ENCODE measurements at regions not wholly inside any gene's neighbourhood (a gene's known extent, or its start where the extent isn't known, plus 50 kb on each side); places are given as distances from the start of the nearest gene placed in this dataset.

- TF ChIP-seq ZNF407 (IDR thresholded peaks at IDR 0.05; ENCODE audit: low read depth): no peak
- TF ChIP-seq RERE (CRISPR knock-in tag; IDR thresholded peaks at IDR 0.05; ENCODE audit: borderline replicate concordance): no peak
- no peak for TF ChIP-seq BCLAF1 (IDR thresholded peaks at IDR 0.05; ENCODE audit: borderline replicate concordance in 1 of 2, control insufficient read depth in 1 of 2, low read depth in 2 of 2, low read length in 1 of 2)
- TF ChIP-seq TBP (optimal IDR thresholded peaks at IDR 0.05; ENCODE audit: low read depth, low read length): no peak
- TF ChIP-seq CTCF (IDR thresholded peaks at IDR 0.05 in 2 of 3, conservative IDR thresholded peaks at IDR 0.05 in 1 of 3; ENCODE audit: insufficient read depth in 2 of 3, low read depth in 1 of 3, low read length in 3 of 3): no peak
- no peak for TF ChIP-seq CBFA2T2 (conservative IDR thresholded peaks at IDR 0.05)
Observed at GRCh38 chr2:155054712-155055111, 356.2 kb downstream of the KCNJ3 start (continued).

Data from K562 (cell line).